Endodermal cell (in vitro differentiated cells): ENCODE measurements at regions not wholly inside any gene's neighbourhood (a gene's known extent, or its start where the extent isn't known, plus 50 kb on each side); places are given as distances from the start of the nearest gene placed in this dataset.

Experiments used
- DNase-seq: peaks from one replicate; pipeline ENCODE4 v3.0.0-alpha.2; 2017
- H3K27ac ChIP-seq: 2 replicates; pipeline ENCODE4 v1.5.1; 2013; ENCODE audit warnings: mild to moderate bottlenecking, low read depth, low read length, moderate library complexity
- H3K27me3 ChIP-seq: 2 replicates; pipeline ENCODE4 v1.6.1; 2013; ENCODE audit warnings: mild to moderate bottlenecking, low read length, moderate library complexity; ENCODE audit not compliant: insufficient read depth, control insufficient read depth, poor library complexity, severe bottlenecking
- H3K36me3 ChIP-seq: 2 replicates; pipeline ENCODE4 v1.7.0; 2013; ENCODE audit warnings: mild to moderate bottlenecking, low read length, moderate library complexity; ENCODE audit not compliant: control insufficient read depth, insufficient read depth
- H3K4me1 ChIP-seq: one replicate; pipeline ENCODE4 v1.7.0; 2013; ENCODE audit warnings: low read length; ENCODE audit not compliant: control insufficient read depth, insufficient read depth
- H3K4me3 ChIP-seq: 2 replicates; pipeline ENCODE4 v1.5.1; 2013; ENCODE audit warnings: mild to moderate bottlenecking, low read length, moderate library complexity
- H3K9ac ChIP-seq: 2 replicates; pipeline ENCODE4 v1.6.1; 2013; ENCODE audit warnings: mild to moderate bottlenecking, low read length, moderate library complexity; ENCODE audit not compliant: poor library complexity, severe bottlenecking; ENCODE audit errors: extremely low read depth
- H3K9me3 ChIP-seq: 2 replicates; pipeline ENCODE4 v1.6.1; 2013; ENCODE audit warnings: mild to moderate bottlenecking, low read length, moderate library complexity; ENCODE audit not compliant: control insufficient read depth
- H3K27ac Mint-ChIP-seq: 2 replicates; pipeline ENCODE4 v1.8.0; 2020; ENCODE audit warnings: mixed read lengths
- H3K27me3 Mint-ChIP-seq: 2 replicates; pipeline ENCODE4 v1.8.0; 2021; ENCODE audit warnings: mild to moderate bottlenecking, mixed read lengths; ENCODE audit not compliant: insufficient read depth
- H3K36me3 Mint-ChIP-seq: 2 replicates; pipeline ENCODE4 v1.8.0; 2020; ENCODE audit warnings: low read depth, mixed read lengths
- H3K4me1 Mint-ChIP-seq: 2 replicates; pipeline ENCODE4 v1.8.0; 2020; ENCODE audit warnings: mixed read lengths
- H3K4me3 Mint-ChIP-seq: 2 replicates; pipeline ENCODE4 v1.8.0; 2020; ENCODE audit warnings: mild to moderate bottlenecking, moderate library complexity, mixed read lengths
- H3K9me3 Mint-ChIP-seq: 2 replicates; pipeline ENCODE4 v1.8.0; 2020; ENCODE audit warnings: mild to moderate bottlenecking, mixed read lengths
- CTCF ChIP-seq: fragments of 200-600 bp; sonication (generic); conservative IDR thresholded peaks from 2 replicates; pipeline ENCODE4 v1.5.0; 2021; ENCODE audit warnings: antibody characterized with exemption, mild to moderate bottlenecking
- WGBS, 2 experiments: methylation state at CpG; one replicate each; pipeline versions ENCODE4 v1.1.5 to v1.1.7; 2013; ENCODE audit warnings: missing lambda C conversion rate in 2 of 2, mixed read lengths in 1 of 2; ENCODE audit not compliant: insufficient coverage in 1 of 2, insufficient read length in 1 of 2; 5-methylcytosine and 5-hydroxymethylcytosine counted together

GRCh38 chr9:36778682-36779081 is 206.0 kb downstream of the MELK start:
- no peak for TF ChIP-seq CTCF
- no peak for DNase-seq
- no peak overlapping the region for H3K9ac ChIP-seq
- Mint-ChIP-seq H3K27ac (no peak overlapping the region), H3K4me3 (no peak overlapping the region), H3K27me3 (peaks cover 5% of the 10 kb centered on the region), H3K9me3 (no peaks in the 10 kb centered on the region), H3K4me1 (peaks cover 1% of the 10 kb centered on the region), H3K36me3 (no peaks in the 10 kb centered on the region)
- no peaks in the 10 kb centered on the region for H3K9me3 ChIP-seq
- H3K27ac ChIP-seq = no peak overlapping the region
- 89 to 91% methylated on average over 3 of the region's 3 CpGs for WGBS, 2 experiments
- no peaks in the 10 kb centered on the region for H3K27me3 ChIP-seq
- no peak overlapping the region for H3K4me3 ChIP-seq
- no peaks in the 10 kb centered on the region for H3K4me1 ChIP-seq
- H3K36me3 ChIP-seq = no peaks in the 10 kb centered on the region

- H3K36me3 Mint-ChIP-seq = no peaks in the 10 kb centered on the region
- no peaks in the 10 kb centered on the region for H3K9me3 Mint-ChIP-seq
- no peak overlapping the region for H3K27ac Mint-ChIP-seq
- no peak for TF ChIP-seq CTCF
- H3K27me3 Mint-ChIP-seq = peaks cover 5% of the 10 kb centered on the region
- 91 to 94% methylated on average over 6 to 8 of the region's 8 CpGs for WGBS, 2 experiments
- H3K9ac ChIP-seq = no peak overlapping the region
- H3K9me3 ChIP-seq = no peaks in the 10 kb centered on the region
- no peak overlapping the region for H3K4me3 ChIP-seq
- H3K4me1 ChIP-seq = no peaks in the 10 kb centered on the region
- H3K4me1 Mint-ChIP-seq = peaks cover 1% of the 10 kb centered on the region
- peaks cover 2% of the 10 kb centered on the region for H3K27me3 ChIP-seq
- no peak for DNase-seq
- no peak overlapping the region for H3K27ac ChIP-seq
- H3K4me3 Mint-ChIP-seq = no peak overlapping the region
- H3K36me3 ChIP-seq = no peaks in the 10 kb centered on the region
These were observed 206.9 kb downstream of the MELK start for GRCh38 chr9:36779582-36779981.

GRCh38 chr9:36780186-36780585 is 207.5 kb downstream of the MELK start:
- no peak overlapping the region for H3K4me3 Mint-ChIP-seq
- peaks cover 9% of the 10 kb centered on the region for H3K27me3 Mint-ChIP-seq
- Histone ChIP-seq H3K27ac (no peak overlapping the region), H3K36me3 (no peaks in the 10 kb centered on the region), H3K9me3 (no peaks in the 10 kb centered on the region), H3K4me3 (no peak overlapping the region), H3K9ac (no peak overlapping the region), H3K4me1 (no peaks in the 10 kb centered on the region), H3K27me3 (peaks cover 7% of the 10 kb centered on the region)
- H3K4me1 Mint-ChIP-seq = peaks cover 1% of the 10 kb centered on the region
- H3K36me3 Mint-ChIP-seq = no peaks in the 10 kb centered on the region
- WGBS, 2 experiments = 64 to 85% methylated on average over 4 to 8 of the region's 8 CpGs
- DNase-seq = no peak
- TF ChIP-seq CTCF = no peak
- no peak overlapping the region for H3K27ac Mint-ChIP-seq
- H3K9me3 Mint-ChIP-seq = no peaks in the 10 kb centered on the region
